Osteoblast (primary cell): ENCODE measurements at regions not wholly inside any gene's neighbourhood (a gene's known extent, or its start where the extent isn't known, plus 50 kb on each side); places are given as distances from the start of the nearest gene placed in this dataset.

Experiments used
- DNase-seq: peaks from one replicate; pipeline ENCODE4 v3.0.0; 2011; ENCODE audit warnings: low spot score, mixed read lengths; ENCODE audit not compliant: insufficient read length; ENCODE audit errors: missing footprints
- H2AFZ ChIP-seq: 2 replicates; pipeline ENCODE4 v1.6.0; 2011; ENCODE audit warnings: mild to moderate bottlenecking, low read length
- H3K27ac ChIP-seq: 2 replicates; pipeline ENCODE4 v1.5.1; 2011; ENCODE audit warnings: mild to moderate bottlenecking, low read depth, low read length, moderate library complexity
- H3K27me3 ChIP-seq: 2 replicates; pipeline ENCODE4 v1.6.0; 2012; ENCODE audit warnings: mild to moderate bottlenecking, control low read depth, inconsistent platforms, low read length, moderate library complexity; ENCODE audit not compliant: insufficient read depth
- H3K36me3 ChIP-seq: 2 replicates; pipeline ENCODE4 v1.5.1; 2011; ENCODE audit warnings: mild to moderate bottlenecking, low read length, control low read depth, moderate library complexity; ENCODE audit not compliant: insufficient read depth
- H3K4me1 ChIP-seq: 2 replicates; pipeline ENCODE4 v1.5.1; 2011; ENCODE audit warnings: mild to moderate bottlenecking, low read length, control low read depth, moderate library complexity; ENCODE audit not compliant: insufficient read depth
- H3K4me2 ChIP-seq: 2 replicates; pipeline ENCODE4 v1.6.0; 2011; ENCODE audit warnings: mild to moderate bottlenecking, low read length; ENCODE audit not compliant: insufficient read depth
- H3K4me3 ChIP-seq: fragments of 200-600 bp; sonication (generic); 3 replicates; pipeline ENCODE4 v1.5.1; 2012; ENCODE audit warnings: mild to moderate bottlenecking, low read length, inconsistent platforms; ENCODE audit not compliant: insufficient read depth
- H3K79me2 ChIP-seq: 2 replicates; pipeline ENCODE4 v1.6.0; 2012; ENCODE audit warnings: mild to moderate bottlenecking, low read length, control low read depth, inconsistent platforms; ENCODE audit not compliant: insufficient read depth
- H3K9me3 ChIP-seq: 2 replicates; pipeline ENCODE4 v1.5.1; 2011; ENCODE audit warnings: low read depth, low read length, control low read depth
- H4K20me1 ChIP-seq: 2 replicates; pipeline ENCODE4 v1.6.0; 2012; ENCODE audit warnings: mild to moderate bottlenecking, low read length, control low read depth; ENCODE audit not compliant: insufficient read depth
- TF ChIP-seq, protein P1 (sequence below): IDR thresholded peaks from 2 replicates; pipeline ENCODE4 v1.5.1; 2011; ENCODE audit warnings: mild to moderate bottlenecking, low read depth, low read length, moderate library complexity; ENCODE audit errors: extremely low read depth

DNA sequence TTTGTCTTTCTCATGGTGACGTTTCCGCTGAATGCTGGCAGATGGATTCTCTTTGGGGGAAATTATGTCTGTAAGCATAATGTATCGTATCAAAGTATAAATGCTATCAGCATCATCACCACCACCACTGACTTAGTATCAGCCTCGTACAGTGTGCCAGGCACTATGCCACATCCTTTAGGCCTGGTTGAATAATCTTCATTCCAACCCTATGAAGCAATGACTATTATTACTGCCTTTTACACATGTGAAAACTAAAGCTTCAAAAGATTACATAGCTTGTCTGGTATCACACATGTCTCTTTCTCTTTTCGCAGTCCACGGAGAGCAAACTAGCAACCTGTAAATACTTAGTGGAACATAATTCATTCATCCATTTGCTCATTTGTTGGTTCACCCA is 166.7 kb upstream of the PRICKLE2 start:
- Histone ChIP-seq H2AFZ (no peak overlapping the region), H3K4me3 (no peak overlapping the region), H3K9me3 (no peaks in the 10 kb centered on the region), H3K27me3 (no peaks in the 10 kb centered on the region), H3K27ac (no peak overlapping the region), H3K4me1 (no peaks in the 10 kb centered on the region), H3K4me2 (no peak overlapping the region), H3K79me2 (no peaks in the 10 kb centered on the region), H4K20me1 (no peaks in the 10 kb centered on the region), H3K36me3 (no peaks in the 10 kb centered on the region)
- TF ChIP-seq, protein P1, sequence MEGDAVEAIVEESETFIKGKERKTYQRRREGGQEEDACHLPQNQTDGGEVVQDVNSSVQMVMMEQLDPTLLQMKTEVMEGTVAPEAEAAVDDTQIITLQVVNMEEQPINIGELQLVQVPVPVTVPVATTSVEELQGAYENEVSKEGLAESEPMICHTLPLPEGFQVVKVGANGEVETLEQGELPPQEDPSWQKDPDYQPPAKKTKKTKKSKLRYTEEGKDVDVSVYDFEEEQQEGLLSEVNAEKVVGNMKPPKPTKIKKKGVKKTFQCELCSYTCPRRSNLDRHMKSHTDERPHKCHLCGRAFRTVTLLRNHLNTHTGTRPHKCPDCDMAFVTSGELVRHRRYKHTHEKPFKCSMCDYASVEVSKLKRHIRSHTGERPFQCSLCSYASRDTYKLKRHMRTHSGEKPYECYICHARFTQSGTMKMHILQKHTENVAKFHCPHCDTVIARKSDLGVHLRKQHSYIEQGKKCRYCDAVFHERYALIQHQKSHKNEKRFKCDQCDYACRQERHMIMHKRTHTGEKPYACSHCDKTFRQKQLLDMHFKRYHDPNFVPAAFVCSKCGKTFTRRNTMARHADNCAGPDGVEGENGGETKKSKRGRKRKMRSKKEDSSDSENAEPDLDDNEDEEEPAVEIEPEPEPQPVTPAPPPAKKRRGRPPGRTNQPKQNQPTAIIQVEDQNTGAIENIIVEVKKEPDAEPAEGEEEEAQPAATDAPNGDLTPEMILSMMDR: no peak
- no peak for DNase-seq

DNA sequence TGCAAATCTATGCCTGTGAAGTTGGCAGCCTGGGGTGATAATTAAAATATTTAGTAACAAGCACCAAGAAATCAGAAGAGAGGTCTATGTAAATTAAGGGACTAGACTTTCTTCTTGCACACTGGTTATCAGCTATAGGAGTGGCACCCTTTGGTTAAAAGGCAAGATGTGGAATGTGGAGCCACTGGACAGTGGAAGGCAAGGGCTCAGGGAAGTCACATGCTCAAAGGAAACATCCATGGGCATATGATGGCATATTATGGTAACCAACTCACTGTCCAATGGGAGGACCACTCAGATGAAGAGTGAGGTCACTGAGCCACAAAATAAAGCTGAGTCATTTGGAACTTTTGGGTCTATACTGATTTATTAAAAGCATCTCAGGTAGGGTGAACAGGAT is 165.6 kb upstream of the PRICKLE2 start:
- no peaks in the 10 kb centered on the region for H3K9me3 ChIP-seq
- H3K4me1 ChIP-seq: no peaks in the 10 kb centered on the region
- H2AFZ ChIP-seq: no peak overlapping the region
- H3K79me2 ChIP-seq: no peaks in the 10 kb centered on the region
- no peaks in the 10 kb centered on the region for H3K36me3 ChIP-seq
- TF ChIP-seq, protein P1: no peak
- no peak overlapping the region for H3K4me3 ChIP-seq
- no peak overlapping the region for H3K4me2 ChIP-seq
- no peaks in the 10 kb centered on the region for H4K20me1 ChIP-seq
- no peak overlapping the region for H3K27ac ChIP-seq
- DNase-seq: no peak
- no peaks in the 10 kb centered on the region for H3K27me3 ChIP-seq

DNA sequence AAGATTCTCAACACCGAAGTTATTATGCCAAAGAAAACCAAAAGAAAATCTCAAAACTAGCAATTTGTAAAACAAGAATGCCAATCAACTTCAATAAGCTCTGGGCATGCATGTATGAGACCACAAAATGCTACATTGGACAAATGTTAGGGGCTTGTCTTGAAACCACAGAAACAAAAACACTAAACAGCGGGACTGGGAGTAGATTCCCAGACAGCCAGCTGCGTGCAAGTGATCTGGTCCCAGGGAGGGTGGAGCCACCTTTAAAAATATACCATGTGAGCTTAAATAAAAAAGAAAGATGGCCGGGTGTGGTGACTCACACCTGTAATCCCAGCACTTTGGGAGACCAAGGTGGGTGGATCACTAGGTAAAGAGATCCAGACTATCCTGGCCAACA is 163.6 kb upstream of the PRICKLE2 start:
- TF ChIP-seq, protein P1: no peak
- Histone ChIP-seq H4K20me1 (no peaks in the 10 kb centered on the region), H3K27me3 (no peaks in the 10 kb centered on the region), H3K4me1 (no peaks in the 10 kb centered on the region), H3K27ac (no peak overlapping the region), H2AFZ (no peak overlapping the region), H3K9me3 (no peaks in the 10 kb centered on the region), H3K79me2 (no peaks in the 10 kb centered on the region), H3K4me3 (no peak overlapping the region), H3K36me3 (no peaks in the 10 kb centered on the region), H3K4me2 (no peak overlapping the region)
- DNase-seq: no peak

DNA sequence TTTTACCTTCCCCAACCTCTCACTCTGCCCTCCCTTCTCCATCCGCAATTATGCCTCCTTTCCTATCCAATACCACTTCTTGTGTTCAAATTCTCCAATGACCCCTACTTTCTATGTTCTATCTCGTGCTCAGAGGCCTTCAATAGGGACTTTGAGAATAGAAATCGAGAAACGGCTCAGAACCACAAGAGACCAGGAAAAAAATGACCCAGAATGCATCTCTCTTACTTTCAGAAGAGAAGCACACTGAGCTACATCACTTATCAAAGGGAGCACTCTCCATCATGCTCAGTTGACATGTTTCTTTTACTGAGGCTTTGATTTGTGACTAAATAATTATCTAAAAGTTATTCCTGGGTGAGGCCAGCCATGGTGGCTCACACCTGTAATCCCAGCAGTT is 162.4 kb upstream of the PRICKLE2 start:
- Histone ChIP-seq H3K27ac (no peak overlapping the region), H3K27me3 (no peaks in the 10 kb centered on the region), H3K36me3 (no peaks in the 10 kb centered on the region), H3K9me3 (no peaks in the 10 kb centered on the region), H4K20me1 (no peaks in the 10 kb centered on the region), H3K4me1 (no peaks in the 10 kb centered on the region), H3K4me3 (no peak overlapping the region), H2AFZ (no peak overlapping the region), H3K79me2 (no peaks in the 10 kb centered on the region), H3K4me2 (no peak overlapping the region)
- TF ChIP-seq, protein P1: no peak
- no peak for DNase-seq
